ENCODE measurements at regions not wholly inside any gene's neighbourhood (a gene's known extent, or its start where the extent isn't known, plus 50 kb on each side); places are given as distances from the start of the nearest gene placed in this dataset.

DNA sequence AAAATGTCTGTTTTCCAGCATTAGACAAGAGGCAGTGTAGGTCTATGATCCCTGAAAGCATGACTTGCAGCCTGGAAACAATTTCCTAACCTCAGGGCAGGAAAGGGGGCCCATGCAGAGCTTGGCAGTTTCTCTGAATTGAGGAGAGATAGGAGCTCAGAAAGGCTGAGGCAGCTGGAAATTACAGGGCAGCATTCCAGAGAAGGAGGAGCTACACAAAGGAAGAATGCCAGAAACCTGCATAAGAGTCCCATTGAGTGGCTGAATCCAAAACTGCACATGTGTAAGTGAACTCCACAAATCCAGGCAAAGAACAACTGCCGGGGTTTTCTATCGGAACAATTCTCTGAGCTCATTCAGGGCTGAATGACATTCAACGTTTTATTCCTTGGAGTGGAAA, 346.8 kb downstream of the PIK3R1 start:
- TF ChIP-seq, protein P1, sequence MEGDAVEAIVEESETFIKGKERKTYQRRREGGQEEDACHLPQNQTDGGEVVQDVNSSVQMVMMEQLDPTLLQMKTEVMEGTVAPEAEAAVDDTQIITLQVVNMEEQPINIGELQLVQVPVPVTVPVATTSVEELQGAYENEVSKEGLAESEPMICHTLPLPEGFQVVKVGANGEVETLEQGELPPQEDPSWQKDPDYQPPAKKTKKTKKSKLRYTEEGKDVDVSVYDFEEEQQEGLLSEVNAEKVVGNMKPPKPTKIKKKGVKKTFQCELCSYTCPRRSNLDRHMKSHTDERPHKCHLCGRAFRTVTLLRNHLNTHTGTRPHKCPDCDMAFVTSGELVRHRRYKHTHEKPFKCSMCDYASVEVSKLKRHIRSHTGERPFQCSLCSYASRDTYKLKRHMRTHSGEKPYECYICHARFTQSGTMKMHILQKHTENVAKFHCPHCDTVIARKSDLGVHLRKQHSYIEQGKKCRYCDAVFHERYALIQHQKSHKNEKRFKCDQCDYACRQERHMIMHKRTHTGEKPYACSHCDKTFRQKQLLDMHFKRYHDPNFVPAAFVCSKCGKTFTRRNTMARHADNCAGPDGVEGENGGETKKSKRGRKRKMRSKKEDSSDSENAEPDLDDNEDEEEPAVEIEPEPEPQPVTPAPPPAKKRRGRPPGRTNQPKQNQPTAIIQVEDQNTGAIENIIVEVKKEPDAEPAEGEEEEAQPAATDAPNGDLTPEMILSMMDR (IDR thresholded peaks at IDR 0.05), result no peak
- TF ChIP-seq EP300 (IDR thresholded peaks at IDR 0.05; ENCODE audit: borderline replicate concordance in 1 of 2, low read depth in 1 of 2, low read length in 1 of 2) (peak in 1 of 2 experiments; percentile 45; a peak in 1 of 4 replicates), REST (IDR thresholded peaks at IDR 0.05; ENCODE audit: low read depth, low read length) (no peak)
